ENCODE measurements at regions not wholly inside any gene's neighbourhood (a gene's known extent, or its start where the extent isn't known, plus 50 kb on each side); places are given as distances from the start of the nearest gene placed in this dataset.
"Not testable (repeated sequence)": the region's sequence is repeated elsewhere in the genome, so short reads cannot be mapped to it uniquely, and the experiment has no call there.

GRCh38 chr7:155932324-155932723 is 120.1 kb upstream of the SHH start:
- TF ChIP-seq CTCF (IDR thresholded peaks at IDR 0.05 in 8 of 11, conservative IDR thresholded peaks at IDR 0.05 in 3 of 11); POLR2AphosphoS5 (IDR thresholded peaks at IDR 0.05): not testable (repeated sequence)
